HG02759 (cell line): ENCODE measurements at regions not wholly inside any gene's neighbourhood (a gene's known extent, or its start where the extent isn't known, plus 50 kb on each side); places are given as distances from the start of the nearest gene placed in this dataset.
"Not testable (repeated sequence)": the region's sequence is repeated elsewhere in the genome, so short reads cannot be mapped to it uniquely, and the experiment has no call there.

ENCODE experiments used
- ATAC-seq: cut with Tn5 transposase; IDR thresholded peaks from one replicate; pipeline ENCODE4 v1.9.1; 2021; ENCODE audit warnings: mild to moderate bottlenecking, moderate library complexity; ENCODE audit not compliant: unreplicated experiment

DNA sequence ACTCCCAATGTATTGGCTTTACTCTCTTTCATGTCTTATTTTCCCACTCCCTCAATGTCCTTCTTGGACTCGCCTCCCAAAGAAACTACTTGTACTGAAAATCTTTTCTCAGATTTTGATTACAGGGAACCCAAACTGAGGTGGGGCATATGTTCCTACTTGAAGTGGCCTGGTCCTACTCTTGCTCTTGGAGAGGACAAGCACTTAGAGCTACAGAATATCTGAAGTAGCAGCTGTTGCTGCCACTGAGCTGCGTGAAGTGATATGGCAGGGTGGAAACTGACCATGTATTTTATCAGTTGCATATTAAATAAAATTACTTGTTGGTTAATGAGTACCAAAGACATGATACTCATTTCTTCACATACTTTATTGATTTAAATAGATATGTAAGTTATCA is 129.5 kb downstream of the TSEN15 start:
- ATAC-seq, result no peak

DNA sequence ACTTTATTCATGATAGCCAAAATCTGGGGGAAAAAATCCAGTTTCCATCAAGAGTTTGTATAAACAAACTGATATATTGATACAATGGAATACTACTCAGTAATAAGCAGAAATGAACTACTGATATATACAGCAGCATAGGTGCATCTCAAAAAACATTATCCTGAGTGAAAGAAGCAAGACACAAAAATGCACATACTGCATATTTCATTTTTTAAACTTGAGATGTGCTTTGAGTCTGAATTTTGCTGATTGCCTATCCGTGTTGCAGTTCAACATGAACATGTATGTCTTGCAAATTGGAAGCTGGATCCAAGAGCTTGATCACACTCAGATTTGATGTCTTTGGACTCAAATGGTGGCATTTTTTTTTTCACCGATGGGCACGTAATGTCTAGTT is 132.4 kb downstream of the TSEN15 start:
- ATAC-seq, result no peak

DNA sequence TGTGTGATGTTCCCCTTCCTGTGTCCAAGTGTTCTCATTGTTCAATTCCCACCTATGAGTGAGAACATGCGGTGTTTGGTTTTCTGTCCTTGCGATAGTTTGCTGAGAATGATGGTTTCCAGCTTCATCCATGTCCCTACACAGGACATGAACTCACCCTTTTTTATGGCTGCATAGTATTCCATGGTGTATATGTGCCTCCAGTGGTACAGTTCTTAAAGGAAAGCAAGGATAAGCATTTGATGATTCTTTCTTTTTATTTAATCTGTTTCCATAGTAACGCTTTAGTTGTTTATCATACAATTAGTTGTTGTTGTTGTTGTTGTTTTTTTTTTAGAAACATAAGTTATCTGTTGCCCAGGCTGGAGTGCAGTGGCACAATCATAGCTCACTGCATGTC is 133.1 kb downstream of the TSEN15 start:
- ATAC-seq, result not testable (repeated sequence)

DNA sequence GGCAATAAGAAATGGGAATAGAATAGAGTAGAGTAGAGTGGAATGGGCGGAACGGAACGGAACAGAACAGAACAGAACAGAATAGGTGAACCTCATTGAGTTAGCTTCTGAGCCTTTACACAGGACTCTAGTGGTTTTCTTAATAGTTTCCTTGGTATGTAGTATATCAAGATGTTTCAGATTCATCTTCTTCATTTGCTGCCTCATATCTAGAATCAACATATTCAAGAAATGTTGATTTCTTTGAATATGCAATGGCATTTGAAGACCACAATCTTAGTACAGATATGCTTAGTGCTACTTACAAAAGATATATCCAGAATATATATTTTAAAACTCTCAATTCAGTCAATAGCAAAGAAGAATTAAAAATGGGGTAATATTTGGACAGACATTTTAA is 133.8 kb downstream of the TSEN15 start:
- no peak for ATAC-seq

DNA sequence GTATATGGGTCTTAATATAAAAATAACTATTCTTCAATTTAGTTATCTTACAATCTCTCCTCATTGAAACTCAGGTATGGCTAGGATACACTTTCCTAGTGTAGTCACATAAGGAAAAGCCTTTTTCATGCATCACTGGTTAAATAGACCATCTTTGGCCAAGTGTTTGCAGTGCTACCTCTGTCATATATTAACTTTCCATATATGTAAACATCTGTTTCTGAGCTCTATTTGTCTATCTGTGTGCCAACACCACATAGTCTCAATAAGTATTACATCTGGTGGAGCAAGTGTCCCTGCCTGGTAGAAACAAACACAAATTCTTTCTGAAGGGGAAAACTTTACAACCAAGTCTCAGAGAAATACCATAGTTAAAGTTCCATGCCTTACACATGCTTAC is 134.6 kb downstream of the TSEN15 start:
- no peak for ATAC-seq

DNA sequence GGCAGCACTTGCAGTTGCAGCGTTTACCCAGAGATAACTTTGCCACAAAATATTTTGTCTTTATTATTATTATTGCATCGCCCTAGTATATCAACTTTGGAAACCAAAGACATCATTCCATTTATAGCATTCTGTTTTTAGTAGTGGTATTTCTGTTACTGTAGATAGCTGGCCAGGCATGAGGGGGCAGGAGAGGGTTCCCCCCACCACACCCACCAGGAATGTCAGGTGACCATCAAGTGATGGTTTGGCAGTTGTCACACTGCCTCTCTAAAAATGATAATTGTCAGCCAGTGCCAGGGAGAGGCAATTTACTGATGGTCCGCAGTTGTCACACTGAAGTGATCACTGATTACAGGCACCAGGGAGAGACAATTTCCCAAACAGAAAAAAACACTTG is 135.6 kb downstream of the TSEN15 start:
- ATAC-seq, result no peak

DNA sequence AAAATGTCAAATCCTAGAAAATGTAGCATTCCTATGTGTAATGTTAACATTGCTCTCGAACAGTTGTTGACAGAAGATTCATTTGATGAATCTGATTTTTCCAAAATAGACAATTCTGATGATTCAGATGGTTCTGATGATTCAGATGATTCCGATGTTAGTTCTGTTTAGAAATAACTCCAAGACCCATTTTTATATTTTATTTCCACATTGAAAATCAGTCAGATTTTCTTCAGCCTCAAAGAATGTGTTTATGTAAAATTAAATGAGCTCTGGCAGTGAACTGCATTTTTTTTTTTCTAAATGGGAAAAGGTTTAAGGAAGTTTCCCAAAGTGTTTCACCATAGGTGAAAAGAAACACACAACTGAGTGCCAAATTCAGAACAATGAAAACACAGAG is 136.5 kb downstream of the TSEN15 start:
- ATAC-seq, result no peak

DNA sequence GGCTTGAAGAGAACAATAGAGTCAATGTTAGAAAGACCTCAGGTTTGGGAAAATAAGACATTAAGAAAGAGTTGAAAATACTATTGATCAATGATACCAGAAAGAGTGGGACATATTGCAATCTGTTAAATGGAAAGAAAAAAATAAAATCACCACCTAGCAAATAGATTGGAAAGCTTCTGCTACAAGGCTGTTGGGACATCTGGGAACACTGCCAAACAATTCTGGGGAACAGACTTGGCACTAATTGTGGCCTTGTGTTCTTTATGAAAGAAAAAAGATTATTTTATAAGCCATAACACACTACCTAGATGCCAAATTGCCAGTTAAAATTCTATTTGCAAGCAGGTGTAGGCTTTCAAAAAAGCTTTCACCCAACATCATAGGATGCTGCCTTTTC is 137.8 kb downstream of the TSEN15 start:
- ATAC-seq, result no peak

DNA sequence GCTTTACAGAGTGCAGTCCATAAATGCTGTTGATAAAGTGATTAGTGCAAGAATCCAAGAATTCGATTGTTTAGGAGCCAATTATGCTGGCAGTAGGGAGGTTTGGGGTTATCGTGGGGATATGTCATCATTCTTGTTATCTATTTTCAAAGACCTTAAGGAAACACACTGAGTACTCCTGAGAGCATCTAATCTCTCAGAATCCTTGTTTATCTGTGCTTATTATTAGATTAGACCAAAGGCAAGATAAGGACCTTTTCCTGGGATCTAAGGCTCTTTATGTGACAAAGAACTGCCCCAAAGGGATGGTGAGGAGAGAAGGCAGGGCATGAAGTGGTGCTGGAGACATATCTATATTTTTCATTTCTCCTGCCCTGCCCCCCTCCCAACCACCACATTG is 139.1 kb downstream of the TSEN15 start:
- ATAC-seq, result no peak

DNA sequence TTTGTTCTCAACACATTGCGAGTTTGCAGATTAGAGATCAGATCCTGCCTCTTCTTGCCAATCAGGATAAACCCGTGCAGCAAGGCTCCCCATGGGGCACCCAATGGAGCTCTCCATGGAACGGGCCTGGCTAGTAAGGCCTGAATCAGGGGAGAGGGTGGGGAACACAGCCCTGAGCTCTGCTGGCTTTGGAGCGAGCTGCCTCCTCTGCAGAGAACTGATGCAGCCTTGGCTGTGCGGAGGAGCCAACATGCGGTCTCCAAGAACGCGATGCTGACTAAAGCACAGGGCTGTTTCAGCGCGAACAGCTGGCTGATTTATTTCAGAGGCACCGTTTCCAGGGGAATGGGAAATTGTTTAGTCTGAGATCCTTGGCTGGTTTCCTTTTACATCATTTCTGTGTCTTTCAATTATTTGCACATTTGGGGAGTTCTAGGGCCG is 139.7 kb downstream of the TSEN15 start:
- ATAC-seq, result no peak

DNA sequence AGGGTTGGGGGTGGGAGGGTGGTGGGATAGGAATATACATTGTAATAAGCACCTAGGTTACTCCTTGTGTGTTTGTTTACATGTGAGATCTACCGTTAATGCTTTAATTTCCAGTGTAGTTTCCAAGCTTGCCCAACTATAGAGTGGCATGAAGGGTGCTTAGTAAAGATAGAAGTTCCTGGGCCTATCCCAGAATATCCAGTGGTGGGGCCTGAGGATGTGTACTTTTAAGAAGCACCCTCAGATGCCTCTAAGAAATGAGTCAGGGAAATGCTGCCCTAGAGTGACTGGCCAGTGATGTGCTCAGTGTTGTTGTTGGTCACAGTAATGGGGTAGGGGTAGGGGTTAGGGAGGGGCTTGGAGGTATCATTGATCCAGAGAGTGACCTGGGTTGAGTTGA is 141.3 kb downstream of the TSEN15 start:
- ATAC-seq, result no peak

DNA sequence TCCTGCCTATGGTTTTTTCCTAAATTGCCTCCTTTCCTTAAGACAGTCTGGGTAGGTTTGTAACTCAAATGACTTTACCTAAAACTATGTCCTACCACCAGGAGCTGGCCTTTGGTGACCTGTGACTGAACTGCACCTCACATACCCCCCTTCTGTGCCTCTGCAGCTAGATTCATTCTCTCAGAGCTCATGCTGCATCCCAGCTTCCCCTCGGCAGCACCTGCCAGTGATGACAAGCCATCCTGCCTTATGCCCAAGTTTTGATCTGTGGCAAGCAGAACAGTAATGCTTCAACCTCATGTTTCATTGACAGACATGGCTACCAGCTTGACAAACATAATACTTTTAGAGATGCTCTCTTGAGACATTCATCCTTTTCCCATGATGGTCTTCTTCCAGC is 141.9 kb downstream of the TSEN15 start:
- no peak for ATAC-seq

DNA sequence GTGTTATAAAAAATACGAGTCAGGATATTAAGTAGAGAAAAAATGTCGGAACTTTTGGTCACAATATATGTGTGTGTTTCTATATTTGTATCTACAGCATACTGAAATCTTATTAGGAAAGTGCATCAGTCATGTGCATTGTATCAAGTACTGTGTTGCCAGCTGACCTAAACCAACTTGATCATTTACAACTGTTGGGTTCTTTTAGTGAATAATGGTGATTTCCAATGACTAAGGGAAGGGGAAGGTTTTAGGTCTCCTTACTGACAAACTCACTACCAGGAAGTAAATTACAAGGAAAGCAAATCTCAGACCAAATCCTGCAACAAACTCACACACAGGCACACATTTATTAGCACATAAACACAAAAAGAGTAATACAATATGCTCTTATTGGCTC is 142.7 kb downstream of the TSEN15 start:
- ATAC-seq, result no peak

DNA sequence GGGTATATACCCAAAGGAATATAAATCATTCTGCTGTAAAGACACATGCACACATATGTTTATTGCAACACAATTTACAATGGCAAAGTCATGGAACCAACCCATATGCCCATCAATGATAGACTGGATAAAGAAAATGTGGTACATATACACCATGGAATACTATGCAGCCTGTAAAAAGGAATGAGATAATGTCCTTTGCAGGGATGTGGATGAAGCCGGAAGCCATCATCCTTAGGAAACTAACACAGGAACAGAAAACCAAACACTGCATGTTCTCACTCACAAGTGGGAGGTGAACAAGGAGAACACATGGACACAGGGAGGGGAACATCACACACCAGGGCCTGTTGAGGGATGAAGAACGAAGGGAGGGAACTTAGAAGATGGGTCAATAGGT is 144.2 kb downstream of the TSEN15 start:
- ATAC-seq, result not testable (repeated sequence)

DNA sequence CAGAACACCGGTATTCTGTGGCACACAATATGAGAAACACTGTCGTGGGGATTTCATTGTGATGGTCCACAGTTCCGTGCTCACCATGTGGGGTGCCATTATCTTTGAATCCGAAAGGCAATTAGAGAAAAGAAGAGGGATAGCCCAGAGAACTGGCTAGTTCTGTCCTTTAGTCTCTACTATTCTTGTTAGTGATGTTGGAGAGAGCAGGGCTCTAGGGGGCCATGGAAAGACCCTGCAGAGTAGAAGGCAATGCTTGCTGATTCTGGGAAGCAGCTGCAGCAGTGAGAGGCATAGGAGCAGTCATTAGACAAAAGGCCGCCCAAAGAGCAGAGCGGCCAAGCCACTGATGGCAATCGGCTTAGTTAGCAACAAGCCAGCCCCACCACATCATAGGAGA is 146.3 kb downstream of the TSEN15 start:
- ATAC-seq, result no peak

DNA sequence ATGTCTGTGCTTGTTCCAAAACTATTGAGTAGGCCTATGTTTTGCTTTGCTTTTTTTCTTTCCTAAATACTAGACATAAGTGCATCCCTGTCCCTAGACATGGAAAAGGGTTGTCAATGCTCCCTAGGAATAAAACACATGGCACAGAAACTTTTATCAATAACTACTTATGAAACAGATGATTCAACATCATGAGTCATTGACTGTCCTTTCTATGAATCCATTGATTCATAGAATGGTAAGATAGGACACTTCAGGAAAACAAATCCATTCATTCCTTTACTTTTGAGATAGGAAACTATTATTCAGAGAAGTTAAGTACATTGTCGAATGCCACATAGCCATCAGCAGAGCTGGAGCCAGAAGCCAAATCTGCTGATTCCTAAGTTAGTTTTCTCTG is 147.5 kb downstream of the TSEN15 start:
- no peak for ATAC-seq

DNA sequence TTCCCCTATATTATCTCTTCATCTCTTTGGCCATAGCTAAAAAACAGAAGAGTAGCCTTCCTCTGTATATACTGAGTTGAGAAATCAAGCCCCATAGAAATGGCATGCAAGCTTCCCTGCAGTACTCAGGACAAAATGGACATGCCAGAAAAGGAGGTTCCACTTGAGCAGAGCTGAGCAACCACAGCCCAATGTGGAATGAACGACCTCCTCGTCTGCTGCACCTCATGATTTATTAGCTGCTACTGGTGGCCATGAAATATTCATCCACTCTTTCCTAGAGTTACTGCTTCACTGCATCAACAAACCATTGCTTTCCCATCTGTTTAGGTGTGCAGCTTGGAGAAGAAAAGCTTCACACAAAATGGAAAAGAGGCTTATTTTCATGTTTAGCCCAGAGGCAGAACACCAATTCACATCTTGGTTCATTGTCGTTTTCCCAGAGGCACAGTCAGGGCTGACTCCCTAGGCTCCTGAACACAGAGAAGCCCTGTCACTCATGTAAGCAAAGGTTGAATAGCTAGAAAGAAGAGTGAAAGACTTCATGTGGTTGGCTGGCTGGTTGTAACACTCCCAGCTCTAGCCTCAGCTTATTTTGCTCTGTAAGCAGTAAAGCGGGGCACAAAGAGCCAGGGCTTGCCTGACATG is 148.0 kb downstream of the TSEN15 start:
- ATAC-seq, result no peak

DNA sequence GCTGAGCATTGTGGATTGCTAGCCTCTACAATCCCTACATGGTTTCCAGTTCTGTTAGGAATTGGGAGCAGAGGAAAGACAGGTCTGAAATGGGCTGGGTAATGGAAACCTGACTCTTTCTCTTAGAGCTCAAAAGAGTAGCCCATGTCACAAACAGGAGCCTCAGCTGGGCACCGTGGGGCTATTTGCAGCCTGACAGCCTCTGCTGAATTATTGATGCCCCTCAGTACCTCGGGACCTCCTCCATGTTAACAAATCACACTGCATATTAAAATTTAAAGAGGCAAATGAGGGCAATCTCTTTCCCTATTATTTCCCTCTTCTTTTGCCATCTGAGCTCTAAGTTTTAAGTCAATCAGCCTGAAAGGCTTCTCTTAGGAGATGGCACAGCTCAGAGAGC is 157.1 kb downstream of the TSEN15 start:
- ATAC-seq, result no peak

DNA sequence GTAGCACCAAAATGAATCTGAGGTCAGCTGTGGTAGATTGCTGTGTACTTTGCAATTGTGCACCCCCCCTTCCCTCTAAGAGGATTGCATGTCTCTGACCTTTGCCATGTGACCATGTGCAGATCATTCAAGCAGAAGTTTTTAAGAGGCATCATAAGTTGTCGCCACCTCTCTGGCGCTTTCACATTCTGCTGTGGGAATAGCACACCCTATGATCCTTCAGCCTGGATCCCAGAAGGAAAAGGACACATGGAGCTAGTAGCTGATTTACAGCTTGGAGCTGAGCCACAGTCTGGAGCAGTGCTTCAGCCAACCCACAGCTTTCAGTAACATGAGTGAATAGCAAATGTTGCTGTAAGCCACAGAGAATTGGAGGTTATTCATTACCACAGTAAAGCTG is 158.5 kb downstream of the TSEN15 start:
- ATAC-seq, result no peak

DNA sequence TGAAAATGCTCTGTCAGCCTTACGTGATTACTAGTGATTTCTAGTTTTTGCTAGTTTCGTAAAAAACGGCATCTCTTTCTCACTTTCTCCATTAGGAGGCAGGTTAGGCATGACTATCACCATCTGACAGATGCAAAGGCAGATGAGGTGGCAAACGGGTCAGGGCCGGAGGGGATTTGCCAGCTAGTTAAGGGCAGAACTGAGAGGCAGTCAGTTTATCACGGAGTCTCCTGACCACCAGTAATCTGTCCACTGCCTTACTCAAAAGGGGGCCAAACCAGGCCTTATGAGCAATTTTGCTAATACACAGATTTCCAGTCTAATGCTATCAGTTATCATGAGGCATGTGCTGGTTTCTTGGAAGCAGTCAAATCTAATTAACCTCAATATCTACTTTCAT is 159.3 kb downstream of the TSEN15 start:
- no peak for ATAC-seq

DNA sequence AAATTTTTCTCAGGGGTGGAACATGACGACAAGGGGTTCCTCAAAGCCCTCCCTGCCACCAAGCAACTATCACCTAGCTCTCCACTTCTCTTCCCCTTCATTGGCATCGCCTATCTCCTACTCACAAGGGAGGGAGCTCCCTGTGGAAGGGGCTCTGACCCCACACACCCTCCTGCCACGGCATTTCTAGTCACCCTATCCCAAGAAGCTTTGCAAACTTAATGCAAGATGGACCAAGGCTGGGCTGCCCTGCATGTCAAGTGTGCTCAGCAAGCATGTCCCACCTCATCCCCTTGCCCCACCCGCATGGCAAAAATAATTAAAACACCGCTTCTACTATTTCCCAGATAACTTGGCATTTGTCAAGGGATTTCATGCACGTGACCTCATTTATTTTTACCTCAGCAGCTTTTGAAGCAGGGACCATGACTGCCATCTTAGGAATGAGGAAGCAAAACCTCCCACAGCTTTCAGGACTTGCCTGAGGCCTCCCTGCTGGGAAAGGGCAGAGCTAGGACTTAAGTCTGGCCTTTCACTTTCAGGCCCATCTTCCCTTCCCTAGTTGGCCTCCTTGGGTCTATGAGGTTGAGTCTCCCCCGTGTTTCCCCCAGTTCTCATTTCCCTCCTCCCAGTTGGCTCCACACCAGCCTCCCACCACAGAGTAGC is 161.3 kb downstream of the TSEN15 start:
- ATAC-seq, result no peak

DNA sequence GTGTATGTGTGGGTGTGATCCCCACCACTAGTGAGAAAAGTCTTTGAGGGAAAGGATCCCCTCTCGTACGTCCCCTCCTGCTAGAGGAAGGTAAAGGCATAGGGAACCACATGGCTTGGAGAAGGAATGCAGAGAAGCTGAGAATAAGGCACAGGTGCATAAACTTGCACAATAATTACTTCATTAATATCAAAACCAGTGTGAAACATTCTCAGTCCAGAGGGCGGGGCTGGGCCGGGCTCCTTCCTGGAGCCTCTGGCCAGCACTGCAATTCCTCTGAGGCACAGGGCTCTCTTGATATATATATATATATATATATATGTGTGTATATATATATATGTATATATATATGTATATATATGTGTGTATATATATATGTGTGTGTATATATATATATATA is 162.6 kb downstream of the TSEN15 start:
- ATAC-seq, result no peak
